ENCODE measurements at regions not wholly inside any gene's neighbourhood (a gene's known extent, or its start where the extent isn't known, plus 50 kb on each side); places are given as distances from the start of the nearest gene placed in this dataset.

DNA sequence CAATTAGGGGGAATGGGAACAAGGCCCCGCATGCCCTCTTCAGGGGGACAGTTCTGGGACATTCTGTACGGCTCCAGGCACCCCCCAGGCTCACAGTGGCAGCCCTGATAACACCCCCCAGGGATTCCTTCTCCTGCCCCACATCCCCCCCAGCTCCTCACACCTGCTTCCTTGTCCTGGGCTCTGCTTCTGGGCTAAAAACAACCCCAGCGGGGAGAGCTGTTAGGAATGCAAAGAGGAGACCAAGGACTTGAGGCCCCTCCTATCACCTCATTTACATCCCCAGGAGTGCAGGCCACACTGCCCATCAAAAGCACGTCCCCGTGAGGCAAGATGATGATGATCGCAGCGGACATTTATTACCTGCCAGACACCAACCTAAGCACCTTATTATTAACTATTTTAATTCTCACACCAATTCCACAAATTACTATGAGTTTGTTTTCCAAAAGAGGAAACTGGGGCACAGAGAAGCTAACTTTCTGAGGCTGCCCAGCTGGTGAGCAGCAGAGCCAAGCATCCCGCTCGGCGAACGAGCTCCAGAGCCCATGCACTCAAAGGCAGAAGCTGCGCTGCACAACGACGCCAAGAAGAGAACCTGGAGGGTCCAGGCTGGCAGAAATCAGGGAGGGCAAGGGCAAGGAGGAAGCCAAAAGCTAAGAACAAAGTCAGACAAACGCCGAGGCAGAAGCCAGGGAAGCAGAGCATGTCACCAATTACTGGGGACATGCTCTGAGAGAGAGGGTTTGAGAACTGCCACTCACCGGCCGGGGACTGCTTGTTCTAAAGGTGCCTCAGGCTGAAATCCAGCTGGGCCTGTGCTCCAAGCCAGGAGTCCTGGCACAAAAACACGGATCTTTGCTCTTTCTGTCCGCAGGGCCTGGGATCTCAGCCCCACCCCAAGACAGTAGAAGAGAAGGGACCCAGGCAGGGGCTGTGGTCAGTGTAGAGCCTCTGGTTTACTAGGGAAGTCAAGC, 76.2 kb upstream of the NSMCE3 start:
- Histone ChIP-seq H3K36me3 (ENCODE audit: insufficient read depth, low read length) (no peaks in the 10 kb centered on the region), H3K4me1 (ENCODE audit: insufficient read depth, low read length) (no peaks in the 10 kb centered on the region), H3K79me2 (ENCODE audit: insufficient read depth, low read length) (no peaks in the 10 kb centered on the region), H2AFZ (ENCODE audit: low read depth, low read length) (no peak overlapping the region), H4K20me1 (ENCODE audit: insufficient read depth, low read length) (no peaks in the 10 kb centered on the region), H3K27ac (ENCODE audit: low read length) (no peak overlapping the region), H3K4me3 (ENCODE audit: low read depth in 1 of 2, low read length in 2 of 2) (no peak overlapping the region), H3K4me2 (ENCODE audit: insufficient read depth, low read length) (no peak overlapping the region), H3K9me3 (ENCODE audit: insufficient read depth, low read length, severe bottlenecking) (no peaks in the 10 kb centered on the region), H3K27me3 (ENCODE audit: insufficient read depth, low read length, poor library complexity) (no peaks in the 10 kb centered on the region), H3K9ac (ENCODE audit: low read depth, low read length) (no peak overlapping the region)
- TF ChIP-seq EZH2 (IDR thresholded peaks at IDR 0.05; ENCODE audit: borderline replicate concordance, low read depth, low read length, severe bottlenecking): no peak
- TF ChIP-seq CTCF (IDR thresholded peaks at IDR 0.05; ENCODE audit: borderline replicate concordance, extremely low read depth, low read length, poor library complexity, severe bottlenecking): no peak
- no peak for ATAC-seq (ENCODE audit: insufficient read depth, low read depth)
- no peak for DNase-seq

- no peak overlapping the region for H3K27ac ChIP-seq (ENCODE audit: low read length)
- no peaks in the 10 kb centered on the region for H4K20me1 ChIP-seq (ENCODE audit: insufficient read depth, low read length)
- no peak overlapping the region for H3K9ac ChIP-seq (ENCODE audit: low read depth, low read length)
- no peaks in the 10 kb centered on the region for H3K36me3 ChIP-seq (ENCODE audit: insufficient read depth, low read length)
- ATAC-seq (ENCODE audit: insufficient read depth, low read depth): no peak
- H3K79me2 ChIP-seq (ENCODE audit: insufficient read depth, low read length): no peaks in the 10 kb centered on the region
- H3K27me3 ChIP-seq (ENCODE audit: insufficient read depth, low read length, poor library complexity): no peaks in the 10 kb centered on the region
- H3K4me3 ChIP-seq (ENCODE audit: low read depth in 1 of 2, low read length in 2 of 2): no peak overlapping the region
- no peak for DNase-seq
- H3K4me1 ChIP-seq (ENCODE audit: insufficient read depth, low read length): no peaks in the 10 kb centered on the region
- TF ChIP-seq CTCF (IDR thresholded peaks at IDR 0.05; ENCODE audit: borderline replicate concordance, extremely low read depth, low read length, poor library complexity, severe bottlenecking) (no peak), EZH2 (IDR thresholded peaks at IDR 0.05; ENCODE audit: borderline replicate concordance, low read depth, low read length, severe bottlenecking) (no peak)
- no peak overlapping the region for H3K4me2 ChIP-seq (ENCODE audit: insufficient read depth, low read length)
- no peak overlapping the region for H2AFZ ChIP-seq (ENCODE audit: low read depth, low read length)
- H3K9me3 ChIP-seq (ENCODE audit: insufficient read depth, low read length, severe bottlenecking): no peaks in the 10 kb centered on the region
Observed at GRCh38 chr15:29344474-29344873, 74.9 kb upstream of the NSMCE3 start.

- TF ChIP-seq CTCF (IDR thresholded peaks at IDR 0.05; ENCODE audit: borderline replicate concordance, extremely low read depth, low read length, poor library complexity, severe bottlenecking): no peak
- TF ChIP-seq EZH2 (IDR thresholded peaks at IDR 0.05; ENCODE audit: borderline replicate concordance, low read depth, low read length, severe bottlenecking): no peak
- ATAC-seq (ENCODE audit: insufficient read depth, low read depth): no peak
- H2AFZ ChIP-seq (ENCODE audit: low read depth, low read length): no peak overlapping the region
- H3K27me3 ChIP-seq (ENCODE audit: insufficient read depth, low read length, poor library complexity): no peaks in the 10 kb centered on the region
- no peaks in the 10 kb centered on the region for H3K9me3 ChIP-seq (ENCODE audit: insufficient read depth, low read length, severe bottlenecking)
- H3K4me3 ChIP-seq (ENCODE audit: low read depth in 1 of 2, low read length in 2 of 2): no peak overlapping the region
- H3K4me2 ChIP-seq (ENCODE audit: insufficient read depth, low read length): no peak overlapping the region
- no peak overlapping the region for H3K9ac ChIP-seq (ENCODE audit: low read depth, low read length)
- H3K36me3 ChIP-seq (ENCODE audit: insufficient read depth, low read length): no peaks in the 10 kb centered on the region
- no peaks in the 10 kb centered on the region for H3K4me1 ChIP-seq (ENCODE audit: insufficient read depth, low read length)
- no peaks in the 10 kb centered on the region for H3K79me2 ChIP-seq (ENCODE audit: insufficient read depth, low read length)
- H4K20me1 ChIP-seq (ENCODE audit: insufficient read depth, low read length): no peaks in the 10 kb centered on the region
- DNase-seq: no peak
- H3K27ac ChIP-seq (ENCODE audit: low read length): no peak overlapping the region
Observed at GRCh38 chr15:29343229-29343628, 73.6 kb upstream of the NSMCE3 start.
